ENCODE measurements at regions not wholly inside any gene's neighbourhood (a gene's known extent, or its start where the extent isn't known, plus 50 kb on each side); places are given as distances from the start of the nearest gene placed in this dataset.

GRCh38 chr20:11769825-11770224 is 147.9 kb upstream of the BTBD3 start:
- DNase-seq, result no peak

GRCh38 chr20:11772226-11772730 is 145.4 kb upstream of the BTBD3 start:
- no peak for DNase-seq

GRCh38 chr20:11776687-11777086 is 141.0 kb upstream of the BTBD3 start:
- no peak for DNase-seq

- no peak for DNase-seq
These were observed 140.1 kb upstream of the BTBD3 start for GRCh38 chr20:11777387-11778205.

GRCh38 chr20:11778206-11778570 is 139.5 kb upstream of the BTBD3 start:
- DNase-seq, result no peak

GRCh38 chr20:11780765-11781369 is 136.8 kb upstream of the BTBD3 start:
- no peak for DNase-seq

- DNase-seq, result no peak
These were observed 134.4 kb upstream of the BTBD3 start for GRCh38 chr20:11783102-11783850.

GRCh38 chr20:11785885-11786507 is 131.7 kb upstream of the BTBD3 start:
- no peak for DNase-seq

GRCh38 chr20:11790046-11790445 is 127.6 kb upstream of the BTBD3 start:
- no peak for DNase-seq

GRCh38 chr20:11791316-11791715 is 126.4 kb upstream of the BTBD3 start:
- DNase-seq, result no peak

GRCh38 chr20:11791835-11792567 is 125.7 kb upstream of the BTBD3 start:
- no peak for DNase-seq

GRCh38 chr20:11792568-11792953 is 125.1 kb upstream of the BTBD3 start:
- no peak for DNase-seq

- DNase-seq, result no peak
These were observed 123.2 kb upstream of the BTBD3 start for GRCh38 chr20:11794525-11794924.

- no peak for DNase-seq
These were observed 122.5 kb upstream of the BTBD3 start for GRCh38 chr20:11795071-11795615.

- DNase-seq, result no peak
These were observed 121.7 kb upstream of the BTBD3 start for GRCh38 chr20:11796026-11796425.

GRCh38 chr20:11797156-11797555 is 120.5 kb upstream of the BTBD3 start:
- no peak for DNase-seq

GRCh38 chr20:11799281-11799684 is 118.4 kb upstream of the BTBD3 start:
- no peak for DNase-seq

GRCh38 chr20:11807054-11808048 is 110.3 kb upstream of the BTBD3 start:
- DNase-seq, result no peak

GRCh38 chr20:11808841-11809240 is 108.9 kb upstream of the BTBD3 start:
- DNase-seq, result no peak

GRCh38 chr20:11810311-11811083 is 107.2 kb upstream of the BTBD3 start:
- no peak for DNase-seq

All from left hindlimb (tissue), 1 donor.